ENCODE measurements at regions not wholly inside any gene's neighbourhood (a gene's known extent, or its start where the extent isn't known, plus 50 kb on each side); places are given as distances from the start of the nearest gene placed in this dataset.

DNA sequence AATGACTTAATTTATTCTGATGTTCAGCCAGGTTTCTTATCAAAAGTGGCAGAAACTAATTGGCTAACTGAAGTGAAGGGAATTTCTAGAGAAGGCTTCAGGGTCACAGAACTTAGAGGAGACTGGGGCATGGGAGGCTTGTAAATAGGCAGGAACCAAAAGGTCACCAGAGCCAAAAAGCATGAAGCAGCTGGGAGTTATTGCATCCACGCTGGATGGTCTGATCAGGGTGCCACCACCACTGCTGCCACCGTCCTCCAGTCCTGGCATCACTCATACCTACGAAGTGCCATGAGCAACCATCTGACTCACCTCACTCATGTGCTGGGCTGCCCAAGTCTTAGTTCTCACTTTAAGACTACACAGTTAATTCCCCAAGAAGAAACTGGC is 82.5 kb upstream of the DPH5 start:
- ChIA-PET CTCF (ENCODE audit: low intra/inter-chr PET ratio, low total read pairs) (no interaction called here), POLR2A (no interaction called here)
- no peak for ATAC-seq
- no peaks in the 10 kb centered on the region for H4K20me1 ChIP-seq (ENCODE audit: insufficient read depth, low read length)
- 7% methylated on average over 3 of the region's 3 CpGs for WGBS (ENCODE audit: low lambda C conversion rate)
- in situ Hi-C loops (cut with HindIII; ENCODE audit: extremely low pct_ligation_motif_present, low pct_unique_long_range_greater_than_20kb) (no loop called here), intact Hi-C loops (cut with micrococcal nuclease; ENCODE audit: unreplicated experiment) (no loop called here)
- FAIRE-seq, result no peak
- no peaks in the 10 kb centered on the region for H3K36me3 ChIP-seq (replicated peaks in 1 of 2; ENCODE audit: control insufficient read depth in 1 of 2, insufficient read depth in 2 of 2, low read length in 2 of 2)
- no peak for DNase-seq (ENCODE audit: low spot score)
- H3K9me3 ChIP-seq (ENCODE audit: low read length), result no peaks in the 10 kb centered on the region
- H3K27me3 ChIP-seq (ENCODE audit: control insufficient read depth in 1 of 2, insufficient read depth in 2 of 2, low read length in 2 of 2), result no peaks in the 10 kb centered on the region
- no peak overlapping the region for H3K4me2 ChIP-seq (ENCODE audit: low read depth, low read length)
- no peak overlapping the region for H2AFZ ChIP-seq (ENCODE audit: low read length)
- no peaks in the 10 kb centered on the region for H3K79me2 ChIP-seq (ENCODE audit: insufficient read depth, low read length)
- H3K27ac ChIP-seq (ENCODE audit: extremely low read length, insufficient read depth, low read length), result no peak overlapping the region
- H3K4me1 ChIP-seq (ENCODE audit: insufficient read depth, low read length), result no peaks in the 10 kb centered on the region
- no TSS peak for BruUV-seq (replicated peaks)
- no peak overlapping the region for H3K4me3 ChIP-seq (replicated peaks in 1 of 3; ENCODE audit: insufficient read depth in 1 of 3, low read depth in 2 of 3, low read length in 3 of 3)
- no peak overlapping the region for H3K9ac ChIP-seq (ENCODE audit: insufficient read depth, low read depth, low read length)
- TF ChIP-seq WIZ (CRISPR knock-in tag; IDR thresholded peaks at IDR 0.05) (no peak), ZNF883 (CRISPR knock-in tag; IDR thresholded peaks at IDR 0.05; ENCODE audit: not compliant biosample characterization) (no peak), ZNF674 (CRISPR knock-in tag; IDR thresholded peaks at IDR 0.05; ENCODE audit: low read depth) (no peak), ZMAT3 (CRISPR knock-in tag; conservative IDR thresholded peaks at IDR 0.05) (no peak), TP53 (CRISPR knock-in tag; conservative IDR thresholded peaks at IDR 0.05) (no peak)
- TF ChIP-seq, protein P1, sequence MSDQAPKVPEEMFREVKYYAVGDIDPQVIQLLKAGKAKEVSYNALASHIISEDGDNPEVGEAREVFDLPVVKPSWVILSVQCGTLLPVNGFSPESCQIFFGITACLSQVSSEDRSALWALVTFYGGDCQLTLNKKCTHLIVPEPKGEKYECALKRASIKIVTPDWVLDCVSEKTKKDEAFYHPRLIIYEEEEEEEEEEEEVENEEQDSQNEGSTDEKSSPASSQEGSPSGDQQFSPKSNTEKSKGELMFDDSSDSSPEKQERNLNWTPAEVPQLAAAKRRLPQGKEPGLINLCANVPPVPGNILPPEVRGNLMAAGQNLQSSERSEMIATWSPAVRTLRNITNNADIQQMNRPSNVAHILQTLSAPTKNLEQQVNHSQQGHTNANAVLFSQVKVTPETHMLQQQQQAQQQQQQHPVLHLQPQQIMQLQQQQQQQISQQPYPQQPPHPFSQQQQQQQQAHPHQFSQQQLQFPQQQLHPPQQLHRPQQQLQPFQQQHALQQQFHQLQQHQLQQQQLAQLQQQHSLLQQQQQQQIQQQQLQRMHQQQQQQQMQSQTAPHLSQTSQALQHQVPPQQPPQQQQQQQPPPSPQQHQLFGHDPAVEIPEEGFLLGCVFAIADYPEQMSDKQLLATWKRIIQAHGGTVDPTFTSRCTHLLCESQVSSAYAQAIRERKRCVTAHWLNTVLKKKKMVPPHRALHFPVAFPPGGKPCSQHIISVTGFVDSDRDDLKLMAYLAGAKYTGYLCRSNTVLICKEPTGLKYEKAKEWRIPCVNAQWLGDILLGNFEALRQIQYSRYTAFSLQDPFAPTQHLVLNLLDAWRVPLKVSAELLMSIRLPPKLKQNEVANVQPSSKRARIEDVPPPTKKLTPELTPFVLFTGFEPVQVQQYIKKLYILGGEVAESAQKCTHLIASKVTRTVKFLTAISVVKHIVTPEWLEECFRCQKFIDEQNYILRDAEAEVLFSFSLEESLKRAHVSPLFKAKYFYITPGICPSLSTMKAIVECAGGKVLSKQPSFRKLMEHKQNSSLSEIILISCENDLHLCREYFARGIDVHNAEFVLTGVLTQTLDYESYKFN (CRISPR knock-in tag; conservative IDR thresholded peaks at IDR 0.05), result no peak
- TF ChIP-seq, protein P2, sequence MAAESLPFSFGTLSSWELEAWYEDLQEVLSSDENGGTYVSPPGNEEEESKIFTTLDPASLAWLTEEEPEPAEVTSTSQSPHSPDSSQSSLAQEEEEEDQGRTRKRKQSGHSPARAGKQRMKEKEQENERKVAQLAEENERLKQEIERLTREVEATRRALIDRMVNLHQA (CRISPR knock-in tag; IDR thresholded peaks at IDR 0.05), result no peak
- TF ChIP-seq, protein P3, sequence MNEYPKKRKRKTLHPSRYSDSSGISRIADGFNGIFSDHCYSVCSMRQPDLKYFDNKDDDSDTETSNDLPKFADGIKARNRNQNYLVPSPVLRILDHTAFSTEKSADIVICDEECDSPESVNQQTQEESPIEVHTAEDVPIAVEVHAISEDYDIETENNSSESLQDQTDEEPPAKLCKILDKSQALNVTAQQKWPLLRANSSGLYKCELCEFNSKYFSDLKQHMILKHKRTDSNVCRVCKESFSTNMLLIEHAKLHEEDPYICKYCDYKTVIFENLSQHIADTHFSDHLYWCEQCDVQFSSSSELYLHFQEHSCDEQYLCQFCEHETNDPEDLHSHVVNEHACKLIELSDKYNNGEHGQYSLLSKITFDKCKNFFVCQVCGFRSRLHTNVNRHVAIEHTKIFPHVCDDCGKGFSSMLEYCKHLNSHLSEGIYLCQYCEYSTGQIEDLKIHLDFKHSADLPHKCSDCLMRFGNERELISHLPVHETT (CRISPR knock-in tag; conservative IDR thresholded peaks at IDR 0.05), result no peak
- TF ChIP-seq, protein P4, sequence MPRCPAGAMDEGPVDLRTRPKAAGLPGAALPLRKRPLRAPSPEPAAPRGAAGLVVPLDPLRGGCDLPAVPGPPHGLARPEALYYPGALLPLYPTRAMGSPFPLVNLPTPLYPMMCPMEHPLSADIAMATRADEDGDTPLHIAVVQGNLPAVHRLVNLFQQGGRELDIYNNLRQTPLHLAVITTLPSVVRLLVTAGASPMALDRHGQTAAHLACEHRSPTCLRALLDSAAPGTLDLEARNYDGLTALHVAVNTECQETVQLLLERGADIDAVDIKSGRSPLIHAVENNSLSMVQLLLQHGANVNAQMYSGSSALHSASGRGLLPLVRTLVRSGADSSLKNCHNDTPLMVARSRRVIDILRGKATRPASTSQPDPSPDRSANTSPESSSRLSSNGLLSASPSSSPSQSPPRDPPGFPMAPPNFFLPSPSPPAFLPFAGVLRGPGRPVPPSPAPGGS (CRISPR knock-in tag; IDR thresholded peaks at IDR 0.05), result no peak
- TF ChIP-seq, protein P5, sequence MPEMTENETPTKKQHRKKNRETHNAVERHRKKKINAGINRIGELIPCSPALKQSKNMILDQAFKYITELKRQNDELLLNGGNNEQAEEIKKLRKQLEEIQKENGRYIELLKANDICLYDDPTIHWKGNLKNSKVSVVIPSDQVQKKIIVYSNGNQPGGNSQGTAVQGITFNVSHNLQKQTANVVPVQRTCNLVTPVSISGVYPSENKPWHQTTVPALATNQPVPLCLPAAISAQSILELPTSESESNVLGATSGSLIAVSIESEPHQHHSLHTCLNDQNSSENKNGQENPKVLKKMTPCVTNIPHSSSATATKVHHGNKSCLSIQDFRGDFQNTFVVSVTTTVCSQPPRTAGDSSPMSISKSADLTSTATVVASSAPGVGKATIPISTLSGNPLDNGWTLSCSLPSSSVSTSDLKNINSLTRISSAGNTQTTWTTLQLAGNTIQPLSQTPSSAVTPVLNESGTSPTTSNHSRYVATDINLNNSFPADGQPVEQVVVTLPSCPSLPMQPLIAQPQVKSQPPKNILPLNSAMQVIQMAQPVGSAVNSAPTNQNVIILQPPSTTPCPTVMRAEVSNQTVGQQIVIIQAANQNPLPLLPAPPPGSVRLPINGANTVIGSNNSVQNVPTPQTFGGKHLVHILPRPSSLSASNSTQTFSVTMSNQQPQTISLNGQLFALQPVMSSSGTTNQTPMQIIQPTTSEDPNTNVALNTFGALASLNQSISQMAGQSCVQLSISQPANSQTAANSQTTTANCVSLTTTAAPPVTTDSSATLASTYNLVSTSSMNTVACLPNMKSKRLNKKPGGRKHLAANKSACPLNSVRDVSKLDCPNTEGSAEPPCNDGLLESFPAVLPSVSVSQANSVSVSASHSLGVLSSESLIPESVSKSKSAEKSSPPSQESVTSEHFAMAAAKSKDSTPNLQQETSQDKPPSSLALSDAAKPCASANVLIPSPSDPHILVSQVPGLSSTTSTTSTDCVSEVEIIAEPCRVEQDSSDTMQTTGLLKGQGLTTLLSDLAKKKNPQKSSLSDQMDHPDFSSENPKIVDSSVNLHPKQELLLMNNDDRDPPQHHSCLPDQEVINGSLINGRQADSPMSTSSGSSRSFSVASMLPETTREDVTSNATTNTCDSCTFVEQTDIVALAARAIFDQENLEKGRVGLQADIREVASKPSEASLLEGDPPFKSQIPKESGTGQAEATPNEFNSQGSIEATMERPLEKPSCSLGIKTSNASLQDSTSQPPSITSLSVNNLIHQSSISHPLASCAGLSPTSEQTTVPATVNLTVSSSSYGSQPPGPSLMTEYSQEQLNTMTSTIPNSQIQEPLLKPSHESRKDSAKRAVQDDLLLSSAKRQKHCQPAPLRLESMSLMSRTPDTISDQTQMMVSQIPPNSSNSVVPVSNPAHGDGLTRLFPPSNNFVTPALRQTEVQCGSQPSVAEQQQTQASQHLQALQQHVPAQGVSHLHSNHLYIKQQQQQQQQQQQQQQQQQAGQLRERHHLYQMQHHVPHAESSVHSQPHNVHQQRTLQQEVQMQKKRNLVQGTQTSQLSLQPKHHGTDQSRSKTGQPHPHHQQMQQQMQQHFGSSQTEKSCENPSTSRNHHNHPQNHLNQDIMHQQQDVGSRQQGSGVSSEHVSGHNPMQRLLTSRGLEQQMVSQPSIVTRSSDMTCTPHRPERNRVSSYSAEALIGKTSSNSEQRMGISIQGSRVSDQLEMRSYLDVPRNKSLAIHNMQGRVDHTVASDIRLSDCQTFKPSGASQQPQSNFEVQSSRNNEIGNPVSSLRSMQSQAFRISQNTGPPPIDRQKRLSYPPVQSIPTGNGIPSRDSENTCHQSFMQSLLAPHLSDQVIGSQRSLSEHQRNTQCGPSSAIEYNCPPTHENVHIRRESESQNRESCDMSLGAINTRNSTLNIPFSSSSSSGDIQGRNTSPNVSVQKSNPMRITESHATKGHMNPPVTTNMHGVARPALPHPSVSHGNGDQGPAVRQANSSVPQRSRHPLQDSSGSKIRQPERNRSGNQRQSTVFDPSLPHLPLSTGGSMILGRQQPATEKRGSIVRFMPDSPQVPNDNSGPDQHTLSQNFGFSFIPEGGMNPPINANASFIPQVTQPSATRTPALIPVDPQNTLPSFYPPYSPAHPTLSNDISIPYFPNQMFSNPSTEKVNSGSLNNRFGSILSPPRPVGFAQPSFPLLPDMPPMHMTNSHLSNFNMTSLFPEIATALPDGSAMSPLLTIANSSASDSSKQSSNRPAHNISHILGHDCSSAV (CRISPR knock-in tag; IDR thresholded peaks at IDR 0.05; ENCODE audit: borderline replicate concordance), result no peak

Measured in HepG2 (cell line).